ENCODE measurements at regions not wholly inside any gene's neighbourhood (a gene's known extent, or its start where the extent isn't known, plus 50 kb on each side); places are given as distances from the start of the nearest gene placed in this dataset.

DNA sequence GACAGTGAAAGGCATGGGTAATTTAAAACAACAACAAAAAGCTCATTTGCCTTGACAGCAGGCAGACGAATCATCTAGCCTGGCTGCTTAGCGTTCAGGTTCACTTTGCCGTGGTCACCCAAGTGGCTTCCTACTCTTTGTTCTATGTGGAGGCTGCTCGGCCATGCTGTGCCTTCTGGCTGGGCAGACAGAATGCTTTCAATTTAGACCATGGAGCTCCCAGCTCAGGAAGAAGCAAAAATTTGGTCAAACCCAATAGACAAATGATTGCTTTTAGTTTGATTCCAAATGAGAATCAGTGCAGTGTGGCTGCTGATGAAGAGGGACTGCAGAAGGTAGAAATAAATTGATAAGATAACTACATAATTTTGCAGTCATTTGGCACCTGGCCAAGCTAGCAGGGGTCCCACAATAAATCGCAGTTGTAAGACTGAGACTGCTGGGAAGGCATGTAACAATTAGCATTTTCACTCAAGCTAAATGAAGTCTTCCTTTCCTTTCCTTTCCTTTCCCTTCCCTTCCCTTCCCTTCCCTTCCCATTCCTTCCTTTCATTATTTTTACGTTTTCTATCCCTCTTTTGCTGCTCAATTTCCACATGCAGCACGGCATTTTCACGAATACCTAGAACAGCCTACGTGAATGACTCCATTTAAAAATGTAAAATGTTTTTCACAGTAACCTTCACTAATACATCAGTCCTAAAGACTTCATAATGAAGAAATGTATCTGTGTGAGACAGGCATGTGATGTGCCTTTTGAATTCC is 360.4 kb upstream of the TGFBR2 start:
- TF ChIP-seq POLR2AphosphoS5 (IDR thresholded peaks at IDR 0.05; ENCODE audit: borderline replicate concordance, low read depth, low read length) (no peak), EZH2 (IDR thresholded peaks at IDR 0.05) (no peak)
